ENCODE measurements at regions not wholly inside any gene's neighbourhood (a gene's known extent, or its start where the extent isn't known, plus 50 kb on each side); places are given as distances from the start of the nearest gene placed in this dataset.
"Not testable (repeated sequence)": the region's sequence is repeated elsewhere in the genome, so short reads cannot be mapped to it uniquely, and the experiment has no call there.

- Mint-ChIP-seq H3K9me3 (peaks cover 15% of the 10 kb centered on the region), H3K36me3 (ENCODE audit: low read depth) (no peaks in the 10 kb centered on the region), H3K27me3 (peaks cover 77% of the 10 kb centered on the region), H3K4me1 (peaks cover 3% of the 10 kb centered on the region), H3K4me3 (no peak overlapping the region), H3K27ac (no peak overlapping the region)
- intact Hi-C loops (cut with micrococcal nuclease): no loop called here
- DNase-seq (no peak), ATAC-seq (ENCODE audit: low read depth) (no peak)
- no peak for TF ChIP-seq CTCF (IDR thresholded peaks at IDR 0.05)
- CTCF ChIA-PET: no interaction called here
- POLR2A ChIA-PET: no interaction called here
Observed at GRCh38 chr1:143660354-143660941, 311.3 kb downstream of the FAM72C start.

- ATAC-seq (ENCODE audit: low read depth): no peak
- Mint-ChIP-seq H3K27me3 (peaks cover 77% of the 10 kb centered on the region), H3K9me3 (peaks cover 13% of the 10 kb centered on the region), H3K36me3 (ENCODE audit: low read depth) (no peaks in the 10 kb centered on the region), H3K4me3 (no peak overlapping the region), H3K27ac (no peak overlapping the region), H3K4me1 (no peaks in the 10 kb centered on the region)
- CTCF ChIA-PET: no interaction called here
- intact Hi-C loops (cut with micrococcal nuclease): no loop called here
- DNase-seq: no peak
- no peak for TF ChIP-seq CTCF (IDR thresholded peaks at IDR 0.05)
- POLR2A ChIA-PET: no interaction called here
Observed at GRCh38 chr1:143653429-143653802, 318.4 kb downstream of the FAM72C start.

GRCh38 chr1:143652744-143653428 is 318.9 kb downstream of the FAM72C start:
- intact Hi-C loops (cut with micrococcal nuclease): no loop called here
- ChIA-PET CTCF (no interaction called here), POLR2A (no interaction called here)
- no peak for DNase-seq
- no peak for TF ChIP-seq CTCF (IDR thresholded peaks at IDR 0.05)
- Mint-ChIP-seq H3K9me3 (peaks cover 12% of the 10 kb centered on the region), H3K36me3 (ENCODE audit: low read depth) (no peaks in the 10 kb centered on the region), H3K27me3 (peaks cover 74% of the 10 kb centered on the region), H3K4me1 (no peaks in the 10 kb centered on the region), H3K4me3 (no peak overlapping the region), H3K27ac (no peak overlapping the region)
- no peak for ATAC-seq (ENCODE audit: low read depth)

- POLR2A ChIA-PET: no interaction called here
- intact Hi-C loops (cut with micrococcal nuclease): no loop called here
- Mint-ChIP-seq H3K9me3 (peaks cover 12% of the 10 kb centered on the region), H3K27me3 (peaks cover 70% of the 10 kb centered on the region), H3K27ac (no peak overlapping the region), H3K4me3 (no peak overlapping the region), H3K4me1 (no peaks in the 10 kb centered on the region), H3K36me3 (ENCODE audit: low read depth) (no peaks in the 10 kb centered on the region)
- CTCF ChIA-PET: no interaction called here
- DNase-seq (no peak), ATAC-seq (ENCODE audit: low read depth) (no peak)
- no peak for TF ChIP-seq CTCF (IDR thresholded peaks at IDR 0.05)
Observed at GRCh38 chr1:143652187-143652586, 319.6 kb downstream of the FAM72C start.

GRCh38 chr1:143651350-143651992 is 320.3 kb downstream of the FAM72C start:
- no peak overlapping the region for H3K27ac Mint-ChIP-seq
- no peak overlapping the region for H3K4me3 Mint-ChIP-seq
- peaks cover 68% of the 10 kb centered on the region for H3K27me3 Mint-ChIP-seq
- ChIA-PET POLR2A (no interaction called here), CTCF (no interaction called here)
- H3K36me3 Mint-ChIP-seq (ENCODE audit: low read depth): no peaks in the 10 kb centered on the region
- TF ChIP-seq CTCF (IDR thresholded peaks at IDR 0.05): no peak
- DNase-seq (no peak), ATAC-seq (ENCODE audit: low read depth) (no peak)
- H3K4me1 Mint-ChIP-seq: no peaks in the 10 kb centered on the region
- H3K9me3 Mint-ChIP-seq: peaks cover 8% of the 10 kb centered on the region
- intact Hi-C loops (cut with micrococcal nuclease): no loop called here

GRCh38 chr1:143644035-143644434 is 327.8 kb downstream of the FAM72C start:
- DNase-seq; H3K4me1 Mint-ChIP-seq; POLR2A ChIA-PET; H3K9me3 Mint-ChIP-seq; H3K4me3 Mint-ChIP-seq; H3K27ac Mint-ChIP-seq; ATAC-seq (ENCODE audit: low read depth); intact Hi-C loops (cut with micrococcal nuclease); H3K36me3 Mint-ChIP-seq (ENCODE audit: low read depth); CTCF ChIA-PET: not testable (repeated sequence)
- H3K27me3 Mint-ChIP-seq: peaks cover 37% of the 10 kb centered on the region
